ELF-1 (cell line): ENCODE measurements at regions not wholly inside any gene's neighbourhood (a gene's known extent, or its start where the extent isn't known, plus 50 kb on each side); places are given as distances from the start of the nearest gene placed in this dataset.
"Not testable (repeated sequence)": the region's sequence is repeated elsewhere in the genome, so short reads cannot be mapped to it uniquely, and the experiment has no call there.

Source experiments
- DNase-seq: peaks from one replicate; pipeline ENCODE4 v3.0.0-alpha.2; 2016; ENCODE audit warnings: low read depth, low spot score

DNA sequence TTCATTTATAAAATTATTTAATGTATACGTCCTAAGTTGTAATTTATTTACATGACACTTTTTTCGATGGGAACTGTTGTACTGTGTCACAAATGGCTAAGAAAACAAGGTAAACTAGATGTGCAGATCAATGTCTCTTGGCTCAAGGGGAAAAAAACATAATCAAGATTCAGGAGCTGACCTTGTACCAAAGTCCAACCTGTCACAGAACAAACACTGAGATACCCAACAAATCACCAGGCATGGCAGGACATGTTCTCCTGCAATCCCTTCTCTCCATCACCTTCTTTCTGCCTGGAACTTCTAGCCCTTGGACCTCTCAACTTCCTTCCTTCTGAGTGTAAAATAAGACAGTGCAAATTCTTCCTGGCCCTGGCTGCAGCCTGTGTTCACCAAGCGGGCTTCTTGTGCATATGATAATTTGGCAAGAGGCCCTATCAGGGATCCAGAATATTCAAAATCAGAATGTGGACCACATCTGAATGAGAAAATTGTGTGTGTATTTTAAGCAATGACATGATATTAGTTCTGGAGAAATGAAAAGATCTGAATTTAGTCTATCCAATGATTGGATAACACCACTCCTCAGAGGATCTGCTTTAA is 445.9 kb downstream of the ZNF536 start:
- DNase-seq, result no peak

- no peak for DNase-seq
Measured at GRCh38 chr19:30817197-30817596, 445.0 kb downstream of the ZNF536 start.

DNA sequence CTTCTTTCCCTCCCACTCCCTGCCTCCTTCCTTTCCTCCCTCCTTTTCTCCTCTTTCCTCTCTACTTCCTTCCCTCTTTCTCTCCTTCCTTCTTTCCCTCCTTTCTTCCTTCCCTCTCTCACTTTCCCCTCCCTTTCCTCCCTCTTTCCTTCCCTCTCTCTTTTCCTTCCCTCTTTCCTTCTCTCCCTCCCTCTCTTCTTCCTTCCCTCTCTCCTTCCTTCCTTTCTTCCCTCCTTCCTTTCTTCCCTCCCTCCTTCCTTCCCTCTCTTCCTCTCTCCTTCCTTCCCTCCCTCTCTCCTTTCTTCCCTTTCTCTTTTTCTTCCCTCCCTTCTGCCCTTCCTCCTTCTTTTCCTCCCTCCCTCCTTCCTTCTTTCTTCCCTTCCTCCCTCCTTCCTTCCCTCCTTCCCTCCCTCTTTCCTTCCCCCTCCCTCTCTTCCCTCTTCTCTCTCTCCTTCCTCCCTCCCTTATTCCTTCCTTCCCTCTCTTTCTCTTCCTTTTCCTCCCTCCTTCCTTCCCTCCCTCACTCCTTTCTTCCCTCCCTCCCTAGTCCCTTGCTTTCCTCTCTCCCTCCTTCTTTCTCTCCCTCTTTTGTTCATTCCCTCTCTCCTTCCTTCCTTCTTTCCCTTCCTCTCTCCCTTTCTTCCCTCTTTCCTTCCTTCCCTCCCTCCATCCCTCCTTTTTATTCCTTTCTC is 443.9 kb downstream of the ZNF536 start:
- no peak for DNase-seq

GRCh38 chr19:30812099-30812678 is 440.0 kb downstream of the ZNF536 start:
- DNase-seq, result no peak

DNA sequence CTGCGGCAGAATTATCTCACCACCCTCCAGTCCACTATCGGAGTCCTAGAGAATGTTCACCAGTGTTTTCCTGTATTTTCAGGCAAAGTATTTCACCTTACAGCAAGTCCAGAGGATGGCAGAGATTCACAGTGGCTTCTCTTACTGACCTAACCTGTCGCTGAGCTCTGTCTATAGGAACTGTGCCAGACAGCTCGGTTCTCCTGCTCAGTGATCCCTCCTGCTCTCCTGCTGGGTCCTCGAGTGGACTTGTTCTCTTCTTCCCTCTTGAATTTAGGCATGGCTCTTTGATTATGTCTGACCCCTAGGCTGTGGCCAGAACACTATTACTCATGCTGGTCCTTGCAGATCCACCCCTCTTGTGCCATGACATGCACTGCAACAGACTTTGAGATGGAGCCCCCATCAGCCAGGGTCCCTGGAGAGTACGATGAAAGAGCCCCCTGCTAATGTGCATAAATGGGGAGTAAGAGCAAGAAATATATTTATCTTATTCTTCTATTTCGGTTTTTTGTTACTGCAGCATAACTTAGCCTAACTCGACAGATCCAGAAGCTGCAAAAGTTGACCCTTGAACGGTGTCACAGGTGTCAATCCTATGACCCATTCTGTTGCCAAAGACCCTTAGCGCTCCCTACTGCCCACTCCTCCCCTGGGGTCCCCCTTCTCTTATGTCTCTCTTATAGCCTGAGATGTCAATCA is 439.4 kb downstream of the ZNF536 start:
- DNase-seq, result no peak

DNA sequence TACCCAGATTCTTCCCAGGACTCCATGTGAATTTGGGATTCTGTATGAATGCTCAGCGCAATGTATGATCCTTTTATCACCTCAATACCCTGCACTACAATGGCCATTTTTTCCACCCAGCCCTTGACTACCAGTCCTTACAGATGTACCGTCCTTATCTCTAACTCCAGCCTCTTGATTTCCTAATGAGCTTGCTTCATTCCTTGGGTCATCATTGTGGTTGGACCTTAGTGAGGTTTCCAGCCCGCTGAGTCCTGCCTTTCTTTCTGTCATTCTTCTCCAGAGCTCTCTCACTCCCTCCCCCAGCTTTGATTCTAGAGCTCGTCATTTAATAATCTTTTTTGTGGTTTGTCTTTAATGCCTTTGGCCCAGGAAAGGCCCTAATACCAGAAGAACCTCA is 438.5 kb downstream of the ZNF536 start:
- no peak for DNase-seq

DNA sequence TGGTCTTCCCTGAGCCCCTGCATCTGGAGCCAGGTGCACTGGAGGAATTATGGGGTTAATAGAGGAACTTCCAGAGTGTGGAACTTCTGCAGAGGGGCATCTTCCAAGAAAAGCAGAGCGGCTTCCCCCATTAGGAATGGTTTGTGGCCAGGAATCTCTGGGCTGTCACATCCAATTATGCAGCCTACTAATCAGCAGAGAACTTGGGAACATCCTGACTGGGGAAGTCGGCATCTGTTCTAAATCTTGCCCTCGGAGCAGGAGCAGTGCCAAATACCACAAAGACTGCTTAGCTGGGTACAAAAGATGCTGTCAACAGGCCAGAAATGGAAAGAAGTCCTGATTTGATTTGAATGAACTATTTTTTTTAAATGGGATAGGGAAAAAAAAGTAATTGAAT is 435.1 kb downstream of the ZNF536 start:
- no peak for DNase-seq

GRCh38 chr19:30806311-30806710 is 434.1 kb downstream of the ZNF536 start:
- DNase-seq, result no peak

GRCh38 chr19:30804751-30805150 is 432.6 kb downstream of the ZNF536 start:
- DNase-seq, result no peak

DNA sequence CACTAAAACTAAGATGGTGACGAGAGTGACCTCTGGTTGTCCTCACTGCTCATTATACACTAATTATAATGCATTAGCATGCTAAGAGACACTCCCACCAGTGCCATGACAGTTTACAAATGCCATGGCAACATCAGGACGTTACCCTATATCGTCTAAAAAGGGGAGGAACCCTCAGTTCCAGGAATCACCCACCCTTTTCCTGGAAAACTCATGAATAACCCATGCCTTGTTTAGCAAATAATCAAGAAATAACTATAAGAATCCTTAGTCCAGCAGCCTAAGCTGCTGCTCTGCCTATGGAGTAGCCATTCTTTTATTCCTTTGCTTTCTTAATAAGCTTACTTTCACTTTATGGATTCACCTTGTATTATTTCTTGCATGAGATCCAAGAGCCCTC is 432.1 kb downstream of the ZNF536 start:
- not testable (repeated sequence) for DNase-seq

- no peak for DNase-seq
Measured at GRCh38 chr19:30802424-30803013, 430.3 kb downstream of the ZNF536 start.

- peak; percentile 69 for DNase-seq
Measured at GRCh38 chr19:30799865-30800755, 427.9 kb downstream of the ZNF536 start.

DNA sequence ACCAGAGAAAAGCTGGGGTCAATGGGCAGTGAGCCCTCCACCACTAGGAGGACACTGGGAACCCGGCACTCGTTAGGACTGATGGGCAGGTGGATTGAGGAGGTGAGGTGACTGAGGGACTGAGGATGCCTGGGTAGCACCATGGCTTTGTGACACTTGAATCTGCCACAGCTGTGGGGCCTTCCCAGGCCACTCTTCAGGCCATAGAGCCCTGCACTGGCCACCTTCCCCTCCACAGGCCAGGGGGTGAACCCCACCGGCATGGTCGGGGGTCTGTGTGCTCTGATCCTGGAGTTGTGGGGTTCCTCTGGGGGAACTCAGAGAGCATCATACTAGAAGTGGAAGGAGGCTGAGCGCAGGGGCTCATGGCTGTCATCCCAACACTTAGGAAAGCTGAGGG is 423.5 kb downstream of the ZNF536 start:
- DNase-seq, result no peak

DNA sequence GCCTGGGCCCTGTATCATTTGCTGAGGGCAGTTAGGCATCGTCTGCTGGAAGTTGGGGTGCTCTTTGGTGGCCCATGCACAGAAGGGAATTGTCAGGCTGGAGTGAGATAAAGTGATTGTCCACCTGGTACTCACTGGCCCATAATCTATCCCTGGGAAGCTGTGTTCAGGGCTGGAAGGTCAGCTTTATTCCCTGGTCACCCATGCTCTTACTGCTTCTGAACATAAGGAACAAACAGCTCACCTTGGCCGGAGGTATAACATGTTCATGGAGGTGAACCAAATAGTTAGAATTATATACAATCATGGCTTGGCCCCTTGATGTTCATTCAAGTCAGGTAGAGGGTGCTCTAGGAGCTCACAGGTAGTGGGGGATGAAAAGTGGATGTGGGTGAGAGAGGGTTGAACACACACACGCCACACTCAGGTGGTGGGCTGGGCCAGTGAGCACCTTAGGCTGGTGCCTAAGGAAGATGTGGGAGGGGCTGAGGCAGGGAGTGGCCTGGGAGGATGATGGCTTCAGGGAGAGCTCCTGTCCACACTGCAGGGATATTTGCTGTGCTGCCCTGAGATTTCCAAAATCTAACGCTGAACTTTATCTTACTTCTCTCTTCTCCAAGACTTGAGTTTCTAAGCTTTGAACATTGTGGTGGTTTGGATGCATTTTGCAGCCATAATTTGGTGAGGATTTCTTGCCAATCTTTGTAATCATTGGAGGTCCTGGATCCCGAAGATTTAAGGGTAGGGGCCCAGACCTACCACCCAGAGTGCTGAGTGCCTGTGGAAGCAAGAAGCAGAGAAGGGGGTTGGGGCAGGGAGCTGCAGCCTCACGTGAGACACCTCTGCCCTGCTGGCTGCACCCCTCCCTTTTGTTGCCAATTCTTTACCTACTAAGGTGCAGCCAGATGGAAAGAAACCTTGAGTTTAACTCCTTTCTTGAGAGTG is 420.6 kb downstream of the ZNF536 start:
- no peak for DNase-seq

DNA sequence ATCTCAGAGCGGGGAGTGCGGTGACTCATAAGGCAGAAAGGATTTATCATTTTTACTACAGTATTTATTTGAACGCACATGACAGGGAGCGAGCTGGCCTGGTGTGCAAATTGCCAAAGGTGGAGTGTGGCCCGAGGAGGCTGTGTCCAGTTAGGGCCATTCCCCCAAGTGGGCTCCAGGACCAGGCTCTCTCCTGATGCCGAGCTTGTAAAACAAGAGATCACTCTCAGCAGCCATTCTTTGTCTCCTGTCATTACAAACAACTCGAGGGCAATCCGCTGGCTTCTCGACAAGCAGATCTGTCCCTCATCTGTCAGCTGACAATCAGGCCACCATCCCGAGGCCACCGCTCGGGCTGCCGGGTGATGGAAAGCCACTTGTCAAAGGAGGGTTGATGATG is 418.9 kb downstream of the ZNF536 start:
- peak; percentile 20 for DNase-seq

GRCh38 chr19:30790056-30790680 is 418.0 kb downstream of the ZNF536 start:
- DNase-seq, result no peak

- DNase-seq, result no peak
Measured at GRCh38 chr19:30788105-30788765, 416.1 kb downstream of the ZNF536 start.

DNA sequence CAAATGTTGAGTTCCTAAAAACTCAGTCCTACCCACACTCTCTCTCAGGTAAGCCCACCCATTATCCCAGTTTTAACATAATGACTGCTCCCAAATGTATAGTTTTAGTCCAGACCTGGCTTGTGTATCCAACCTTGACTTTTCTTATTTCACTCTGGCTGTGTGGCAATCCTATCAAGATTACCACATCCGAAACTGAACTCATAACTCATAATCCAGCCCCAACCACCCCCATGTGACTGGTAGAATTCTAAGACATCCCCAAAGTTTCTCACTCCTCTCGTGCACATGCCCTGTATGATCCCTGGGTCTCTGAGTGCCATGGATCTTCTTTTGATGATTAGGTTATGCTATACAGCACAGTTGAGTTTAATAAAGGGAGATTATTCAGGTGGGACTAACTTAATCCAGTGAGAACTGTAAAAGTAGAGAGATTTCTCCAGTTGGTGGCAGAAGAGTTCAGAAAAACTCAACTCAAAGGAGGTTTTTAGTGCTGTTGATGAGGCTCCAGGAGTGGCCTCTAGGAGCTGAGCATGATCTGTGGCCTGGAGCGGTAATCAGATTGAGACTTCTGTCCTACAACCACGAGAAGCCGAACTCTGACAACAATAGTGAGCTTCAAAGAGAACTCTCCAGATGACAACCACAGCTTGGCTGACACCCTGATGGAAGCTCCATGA is 413.4 kb downstream of the ZNF536 start:
- DNase-seq, result no peak
